GM23338 (cell line): ENCODE measurements at regions not wholly inside any gene's neighbourhood (a gene's known extent, or its start where the extent isn't known, plus 50 kb on each side); places are given as distances from the start of the nearest gene placed in this dataset.

Source experiments
- ATAC-seq: fragments of 200-7000 bp; cut with Tn5 transposase; 3 replicates; pipeline ENCODE4 v1.9.1; 2020
- DNase-seq: peaks from one replicate; pipeline ENCODE4 v3.0.0-alpha.2; 2015; ENCODE audit warnings: low spot score
- H2AFZ ChIP-seq: fragments of 200-600 bp; sonication (generic); 2 replicates; pipeline ENCODE4 v1.8.0; 2016; ENCODE audit warnings: antibody characterized with exemption, mild to moderate bottlenecking, moderate library complexity
- H3F3A ChIP-seq: fragments of 200-600 bp; sonication (generic); replicated peaks from 2 replicates; pipeline ENCODE4 v1.8.0; 2017; ENCODE audit warnings: antibody characterized with exemption, mixed run types, low read depth
- H3K27ac ChIP-seq: fragments of 200-600 bp; sonication (generic); 2 replicates; pipeline ENCODE4 v1.6.1; 2016; ENCODE audit warnings: low read depth
- H3K27me3 ChIP-seq: fragments of 200-600 bp; sonication (generic); 2 replicates; pipeline ENCODE4 v1.8.0; 2016; ENCODE audit warnings: mild to moderate bottlenecking, mixed run types, moderate library complexity; ENCODE audit not compliant: insufficient read depth
- H3K36me3 ChIP-seq: fragments of 200-600 bp; sonication (generic); 2 replicates; pipeline ENCODE4 v1.8.0; 2016; ENCODE audit warnings: mild to moderate bottlenecking; ENCODE audit not compliant: insufficient read depth
- H3K4me1 ChIP-seq: fragments of 200-600 bp; sonication (generic); 2 replicates; pipeline ENCODE4 v1.8.0; 2016; ENCODE audit warnings: mild to moderate bottlenecking, moderate library complexity; ENCODE audit not compliant: insufficient read depth
- H3K4me2 ChIP-seq: fragments of 200-600 bp; sonication (generic); 2 replicates; pipeline ENCODE4 v1.7.1; 2017; ENCODE audit warnings: mixed run types
- H3K4me3 ChIP-seq: fragments of 200-600 bp; sonication (generic); 2 replicates; pipeline ENCODE4 v1.6.1; 2016; ENCODE audit warnings: mixed run types
- H3K79me2 ChIP-seq: fragments of 200-600 bp; sonication (generic); replicated peaks from 2 replicates; pipeline ENCODE4 v1.8.0; 2017; ENCODE audit warnings: mild to moderate bottlenecking; ENCODE audit not compliant: insufficient read depth
- H3K9me2 ChIP-seq: fragments of 200-600 bp; sonication (generic); 2 replicates; pipeline ENCODE4 v1.8.0; 2017; ENCODE audit not compliant: insufficient read depth
- H4K20me1 ChIP-seq: fragments of 200-600 bp; sonication (generic); replicated peaks from 2 replicates; pipeline ENCODE4 v1.8.0; 2017; ENCODE audit warnings: mild to moderate bottlenecking; ENCODE audit not compliant: insufficient read depth
- H3K27ac Mint-ChIP-seq: 2 replicates; pipeline ENCODE4 v1.8.0; 2020; ENCODE audit warnings: inconsistent platforms, mild to moderate bottlenecking, moderate library complexity, mixed read lengths
- H3K27me3 Mint-ChIP-seq: 3 replicates; pipeline ENCODE4 v1.8.0; 2022; ENCODE audit warnings: low read depth, mild to moderate bottlenecking, moderate library complexity, mixed read lengths, inconsistent platforms; ENCODE audit not compliant: insufficient read depth, poor library complexity
- H3K36me3 Mint-ChIP-seq: 3 replicates; pipeline ENCODE4 v1.8.0; 2021; ENCODE audit warnings: low read depth, mild to moderate bottlenecking, inconsistent platforms, moderate library complexity, mixed read lengths
- H3K4me1 Mint-ChIP-seq: 3 replicates; pipeline ENCODE4 v1.8.0; 2020; ENCODE audit warnings: mild to moderate bottlenecking, inconsistent platforms, mixed read lengths
- H3K4me3 Mint-ChIP-seq: 3 replicates; pipeline ENCODE4 v1.8.0; 2021; ENCODE audit warnings: moderate library complexity, mild to moderate bottlenecking, inconsistent platforms, mixed read lengths
- H3K9me3 Mint-ChIP-seq: 3 replicates; pipeline ENCODE4 v1.8.0; 2020; ENCODE audit warnings: moderate library complexity, mild to moderate bottlenecking, inconsistent platforms, mixed read lengths
- EZH2phosphoT487 ChIP-seq: fragments of 200-600 bp; sonication (generic); IDR thresholded peaks from one replicate; pipeline ENCODE4 v1.8.1; 2018; ENCODE audit warnings: antibody characterized with exemption; ENCODE audit not compliant: unreplicated experiment
- NANOG ChIP-seq: IDR thresholded peaks from 2 replicates; pipeline ENCODE4 v1.6.1; 2016; ENCODE audit warnings: antibody characterized with exemption, borderline replicate concordance
- ZNF114 ChIP-seq: fragments of 250-450 bp; sonication (Bioruptor Pico); IDR thresholded peaks from 2 replicates; pipeline ENCODE4 v1.5.0; 2020; ENCODE audit warnings: mild to moderate bottlenecking, moderate library complexity
- TF ChIP-seq, protein P1 (sequence below): fragments of 250-450 bp; sonication (Bioruptor Pico); IDR thresholded peaks from 2 replicates; pipeline ENCODE4 v1.5.0; 2020; ENCODE audit warnings: mild to moderate bottlenecking, moderate library complexity
- TF ChIP-seq, protein P2 (sequence below), 2 experiments: fragments of 200-600 bp in 1 of 2; sonication (generic) in 1 of 2; conservative IDR thresholded peaks; 2 replicates each; pipeline versions ENCODE4 v1.5.1 to v1.6.1; 2016 to 2017; ENCODE audit warnings: antibody characterized with exemption in 2 of 2, low read depth in 2 of 2, mild to moderate bottlenecking in 2 of 2, moderate library complexity in 1 of 2

GRCh38 chr14:48341069-48341468, 665.7 kb upstream of the MDGA2 start (continued):
- TF ChIP-seq, protein P1, sequence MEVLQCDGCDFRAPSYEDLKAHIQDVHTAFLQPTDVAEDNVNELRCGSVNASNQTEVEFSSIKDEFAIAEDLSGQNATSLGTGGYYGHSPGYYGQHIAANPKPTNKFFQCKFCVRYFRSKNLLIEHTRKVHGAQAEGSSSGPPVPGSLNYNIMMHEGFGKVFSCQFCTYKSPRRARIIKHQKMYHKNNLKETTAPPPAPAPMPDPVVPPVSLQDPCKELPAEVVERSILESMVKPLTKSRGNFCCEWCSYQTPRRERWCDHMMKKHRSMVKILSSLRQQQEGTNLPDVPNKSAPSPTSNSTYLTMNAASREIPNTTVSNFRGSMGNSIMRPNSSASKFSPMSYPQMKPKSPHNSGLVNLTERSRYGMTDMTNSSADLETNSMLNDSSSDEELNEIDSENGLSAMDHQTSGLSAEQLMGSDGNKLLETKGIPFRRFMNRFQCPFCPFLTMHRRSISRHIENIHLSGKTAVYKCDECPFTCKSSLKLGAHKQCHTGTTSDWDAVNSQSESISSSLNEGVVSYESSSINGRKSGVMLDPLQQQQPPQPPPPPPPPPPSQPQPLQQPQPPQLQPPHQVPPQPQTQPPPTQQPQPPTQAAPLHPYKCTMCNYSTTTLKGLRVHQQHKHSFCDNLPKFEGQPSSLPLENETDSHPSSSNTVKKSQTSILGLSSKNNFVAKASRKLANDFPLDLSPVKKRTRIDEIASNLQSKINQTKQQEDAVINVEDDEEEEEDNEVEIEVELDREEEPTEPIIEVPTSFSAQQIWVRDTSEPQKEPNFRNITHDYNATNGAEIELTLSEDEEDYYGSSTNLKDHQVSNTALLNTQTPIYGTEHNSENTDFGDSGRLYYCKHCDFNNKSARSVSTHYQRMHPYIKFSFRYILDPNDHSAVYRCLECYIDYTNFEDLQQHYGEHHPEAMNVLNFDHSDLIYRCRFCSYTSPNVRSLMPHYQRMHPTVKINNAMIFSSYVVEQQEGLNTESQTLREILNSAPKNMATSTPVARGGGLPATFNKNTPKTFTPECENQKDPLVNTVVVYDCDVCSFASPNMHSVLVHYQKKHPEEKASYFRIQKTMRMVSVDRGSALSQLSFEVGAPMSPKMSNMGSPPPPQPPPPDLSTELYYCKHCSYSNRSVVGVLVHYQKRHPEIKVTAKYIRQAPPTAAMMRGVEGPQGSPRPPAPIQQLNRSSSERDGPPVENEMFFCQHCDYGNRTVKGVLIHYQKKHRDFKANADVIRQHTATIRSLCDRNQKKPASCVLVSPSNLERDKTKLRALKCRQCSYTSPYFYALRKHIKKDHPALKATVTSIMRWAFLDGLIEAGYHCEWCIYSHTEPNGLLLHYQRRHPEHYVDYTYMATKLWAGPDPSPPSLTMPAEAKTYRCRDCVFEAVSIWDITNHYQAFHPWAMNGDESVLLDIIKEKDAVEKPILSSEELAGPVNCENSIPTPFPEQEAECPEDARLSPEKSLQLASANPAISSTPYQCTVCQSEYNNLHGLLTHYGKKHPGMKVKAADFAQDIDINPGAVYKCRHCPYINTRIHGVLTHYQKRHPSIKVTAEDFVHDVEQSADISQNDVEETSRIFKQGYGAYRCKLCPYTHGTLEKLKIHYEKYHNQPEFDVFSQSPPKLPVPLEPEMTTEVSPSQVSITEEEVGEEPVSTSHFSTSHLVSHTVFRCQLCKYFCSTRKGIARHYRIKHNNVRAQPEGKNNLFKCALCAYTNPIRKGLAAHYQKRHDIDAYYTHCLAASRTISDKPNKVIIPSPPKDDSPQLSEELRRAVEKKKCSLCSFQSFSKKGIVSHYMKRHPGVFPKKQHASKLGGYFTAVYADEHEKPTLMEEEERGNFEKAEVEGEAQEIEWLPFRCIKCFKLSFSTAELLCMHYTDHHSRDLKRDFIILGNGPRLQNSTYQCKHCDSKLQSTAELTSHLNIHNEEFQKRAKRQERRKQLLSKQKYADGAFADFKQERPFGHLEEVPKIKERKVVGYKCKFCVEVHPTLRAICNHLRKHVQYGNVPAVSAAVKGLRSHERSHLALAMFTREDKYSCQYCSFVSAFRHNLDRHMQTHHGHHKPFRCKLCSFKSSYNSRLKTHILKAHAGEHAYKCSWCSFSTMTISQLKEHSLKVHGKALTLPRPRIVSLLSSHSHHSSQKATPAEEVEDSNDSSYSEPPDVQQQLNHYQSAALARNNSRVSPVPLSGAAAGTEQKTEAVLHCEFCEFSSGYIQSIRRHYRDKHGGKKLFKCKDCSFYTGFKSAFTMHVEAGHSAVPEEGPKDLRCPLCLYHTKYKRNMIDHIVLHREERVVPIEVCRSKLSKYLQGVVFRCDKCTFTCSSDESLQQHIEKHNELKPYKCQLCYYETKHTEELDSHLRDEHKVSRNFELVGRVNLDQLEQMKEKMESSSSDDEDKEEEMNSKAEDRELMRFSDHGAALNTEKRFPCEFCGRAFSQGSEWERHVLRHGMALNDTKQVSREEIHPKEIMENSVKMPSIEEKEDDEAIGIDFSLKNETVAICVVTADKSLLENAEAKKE (CRISPR knock-in tag), result no peak

GRCh38 chr14:48333221-48333920, 658.0 kb upstream of the MDGA2 start:
- no peak for ATAC-seq
- no peaks in the 10 kb centered on the region for H3K4me1 ChIP-seq
- no peaks in the 10 kb centered on the region for H3F3A ChIP-seq
- no peaks in the 10 kb centered on the region for H3K27me3 ChIP-seq
- no peak overlapping the region for H3K4me2 ChIP-seq
- H2AFZ ChIP-seq, result no peak overlapping the region
- no peaks in the 10 kb centered on the region for H4K20me1 ChIP-seq
- H3K36me3 ChIP-seq, result no peaks in the 10 kb centered on the region
- H3K4me3 ChIP-seq, result no peak overlapping the region
- peaks cover 5% of the 10 kb centered on the region for H3K27me3 Mint-ChIP-seq
- no peak overlapping the region for H3K27ac ChIP-seq
- no peak for DNase-seq
- no peaks in the 10 kb centered on the region for H3K79me2 ChIP-seq
- H3K9me3 Mint-ChIP-seq, result no peaks in the 10 kb centered on the region
- no peaks in the 10 kb centered on the region for H3K9me2 ChIP-seq
- no peak overlapping the region for H3K4me3 Mint-ChIP-seq
- no peaks in the 10 kb centered on the region; the same call in 2 of the 3 replicates for H3K4me1 Mint-ChIP-seq
- H3K27ac Mint-ChIP-seq, result no peak overlapping the region
- H3K36me3 Mint-ChIP-seq, result no peaks in the 10 kb centered on the region
- no peak for TF ChIP-seq EZH2phosphoT487
- no peak for TF ChIP-seq NANOG
- TF ChIP-seq, protein P2, sequence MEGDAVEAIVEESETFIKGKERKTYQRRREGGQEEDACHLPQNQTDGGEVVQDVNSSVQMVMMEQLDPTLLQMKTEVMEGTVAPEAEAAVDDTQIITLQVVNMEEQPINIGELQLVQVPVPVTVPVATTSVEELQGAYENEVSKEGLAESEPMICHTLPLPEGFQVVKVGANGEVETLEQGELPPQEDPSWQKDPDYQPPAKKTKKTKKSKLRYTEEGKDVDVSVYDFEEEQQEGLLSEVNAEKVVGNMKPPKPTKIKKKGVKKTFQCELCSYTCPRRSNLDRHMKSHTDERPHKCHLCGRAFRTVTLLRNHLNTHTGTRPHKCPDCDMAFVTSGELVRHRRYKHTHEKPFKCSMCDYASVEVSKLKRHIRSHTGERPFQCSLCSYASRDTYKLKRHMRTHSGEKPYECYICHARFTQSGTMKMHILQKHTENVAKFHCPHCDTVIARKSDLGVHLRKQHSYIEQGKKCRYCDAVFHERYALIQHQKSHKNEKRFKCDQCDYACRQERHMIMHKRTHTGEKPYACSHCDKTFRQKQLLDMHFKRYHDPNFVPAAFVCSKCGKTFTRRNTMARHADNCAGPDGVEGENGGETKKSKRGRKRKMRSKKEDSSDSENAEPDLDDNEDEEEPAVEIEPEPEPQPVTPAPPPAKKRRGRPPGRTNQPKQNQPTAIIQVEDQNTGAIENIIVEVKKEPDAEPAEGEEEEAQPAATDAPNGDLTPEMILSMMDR (conservative IDR thresholded peaks at IDR 0.05; ENCODE audit: low read depth in 2 of 2), result no peak
- no peak for TF ChIP-seq ZNF114 (CRISPR knock-in tag)
- TF ChIP-seq, protein P1 (CRISPR knock-in tag), result no peak
